Choroid plexus epithelial cell (primary cell): ENCODE measurements at regions not wholly inside any gene's neighbourhood (a gene's known extent, or its start where the extent isn't known, plus 50 kb on each side); places are given as distances from the start of the nearest gene placed in this dataset.

ENCODE experiments used
- DNase-seq: peaks from one replicate; pipeline ENCODE4 v3.0.0-alpha.2; 2010; ENCODE audit warnings: low read depth
- H3K4me3 ChIP-seq: 2 replicates; pipeline ENCODE4 v1.5.1; 2011; ENCODE audit warnings: low read depth, mild to moderate bottlenecking, control low read depth, low read length, moderate library complexity
- CTCF ChIP-seq: conservative IDR thresholded peaks from 2 replicates; pipeline ENCODE4 v1.5.1; 2011; ENCODE audit warnings: low read depth, mild to moderate bottlenecking, control low read depth, inconsistent platforms, low read length, moderate library complexity

- H3K4me3 ChIP-seq, result no peak overlapping the region
- DNase-seq, result no peak
- TF ChIP-seq CTCF, result no peak
Measured at GRCh38 chr12:39240587-39240986, 202.3 kb downstream of the KIF21A start.

GRCh38 chr12:39239490-39240486 is 203.1 kb downstream of the KIF21A start:
- no peak for DNase-seq
- no peak for TF ChIP-seq CTCF
- H3K4me3 ChIP-seq, result no peak overlapping the region

GRCh38 chr12:39237004-39237403 is 205.9 kb downstream of the KIF21A start:
- peak; percentile 42 for DNase-seq
- TF ChIP-seq CTCF, result no peak
- no peak overlapping the region for H3K4me3 ChIP-seq

GRCh38 chr12:39235990-39236767 is 206.7 kb downstream of the KIF21A start:
- peak; percentile 29 for DNase-seq
- no peak overlapping the region for H3K4me3 ChIP-seq

GRCh38 chr12:39230086-39230485 is 212.8 kb downstream of the KIF21A start:
- H3K4me3 ChIP-seq, result no peak overlapping the region
- peak; percentile 28 for DNase-seq
- no peak for TF ChIP-seq CTCF

More at GRCh38 chr12:39235990-39236767, 206.7 kb downstream of the KIF21A start:
- no peak for TF ChIP-seq CTCF

GRCh38 chr12:39227218-39227617 is 215.7 kb downstream of the KIF21A start:
- DNase-seq, result peak; percentile 13
- H3K4me3 ChIP-seq, result no peak overlapping the region
- no peak for TF ChIP-seq CTCF
